HFFc6 (cell line): ENCODE measurements at regions not wholly inside any gene's neighbourhood (a gene's known extent, or its start where the extent isn't known, plus 50 kb on each side); places are given as distances from the start of the nearest gene placed in this dataset.

Experiments used
- DNase-seq: peaks from one replicate; pipeline ENCODE4 v3.0.0-alpha.2; 2018
- H3K27ac Mint-ChIP-seq: 2 replicates; pipeline ENCODE4 v1.8.0; 2020; ENCODE audit warnings: mild to moderate bottlenecking, mixed read lengths
- H3K27me3 Mint-ChIP-seq: 2 replicates; pipeline ENCODE4 v1.8.0; 2021; ENCODE audit warnings: mild to moderate bottlenecking, moderate library complexity, mixed read lengths; ENCODE audit not compliant: insufficient read depth
- H3K36me3 Mint-ChIP-seq: 2 replicates; pipeline ENCODE4 v1.8.0; 2021; ENCODE audit warnings: low read depth, mixed read lengths
- H3K4me1 Mint-ChIP-seq: 2 replicates; pipeline ENCODE4 v1.8.0; 2020; ENCODE audit warnings: low read depth, mixed read lengths
- H3K4me3 Mint-ChIP-seq: 2 replicates; pipeline ENCODE4 v1.8.0; 2020; ENCODE audit warnings: mild to moderate bottlenecking, moderate library complexity, mixed read lengths
- H3K9me3 Mint-ChIP-seq: 2 replicates; pipeline ENCODE4 v1.8.0; 2020; ENCODE audit warnings: mild to moderate bottlenecking, mixed read lengths
- CTCF ChIP-seq: fragments of 200-600 bp; sonication (generic); IDR thresholded peaks from 2 replicates; pipeline ENCODE4 v1.5.0; 2021; ENCODE audit warnings: antibody characterized with exemption, mild to moderate bottlenecking

GRCh38 chr14:56900726-56901125 is 90.4 kb upstream of the OTX2 start:
- Mint-ChIP-seq H3K36me3 (no peaks in the 10 kb centered on the region), H3K9me3 (peaks cover 21% of the 10 kb centered on the region), H3K4me3 (no peak overlapping the region), H3K4me1 (no peaks in the 10 kb centered on the region), H3K27me3 (no peaks in the 10 kb centered on the region; the same call in 1 of the 2 replicates), H3K27ac (no peak overlapping the region)
- no peak for DNase-seq
- TF ChIP-seq CTCF = no peak

- no peaks in the 10 kb centered on the region for H3K36me3 Mint-ChIP-seq
- H3K27ac Mint-ChIP-seq = no peak overlapping the region
- peaks cover 18% of the 10 kb centered on the region for H3K9me3 Mint-ChIP-seq
- no peak for TF ChIP-seq CTCF
- no peaks in the 10 kb centered on the region; the same call in 1 of the 2 replicates for H3K27me3 Mint-ChIP-seq
- no peaks in the 10 kb centered on the region for H3K4me1 Mint-ChIP-seq
- H3K4me3 Mint-ChIP-seq = no peak overlapping the region
- DNase-seq = no peak
These were observed 89.5 kb upstream of the OTX2 start for GRCh38 chr14:56899829-56900228.

- no peak for TF ChIP-seq CTCF
- no peak overlapping the region for H3K4me3 Mint-ChIP-seq
- H3K36me3 Mint-ChIP-seq = peaks cover 5% of the 10 kb centered on the region
- H3K27ac Mint-ChIP-seq = no peak overlapping the region
- peaks cover 13% of the 10 kb centered on the region for H3K9me3 Mint-ChIP-seq
- DNase-seq = no peak
- no peaks in the 10 kb centered on the region for H3K4me1 Mint-ChIP-seq
- no peaks in the 10 kb centered on the region; the same call in 1 of the 2 replicates for H3K27me3 Mint-ChIP-seq
These were observed 86.6 kb upstream of the OTX2 start for GRCh38 chr14:56896922-56897321.

- DNase-seq = no peak
- TF ChIP-seq CTCF = no peak
- no peak overlapping the region for H3K4me3 Mint-ChIP-seq
- peaks cover 13% of the 10 kb centered on the region for H3K9me3 Mint-ChIP-seq
- peaks cover 5% of the 10 kb centered on the region for H3K36me3 Mint-ChIP-seq
- H3K4me1 Mint-ChIP-seq = no peaks in the 10 kb centered on the region
- H3K27ac Mint-ChIP-seq = no peak overlapping the region
- H3K27me3 Mint-ChIP-seq = no peaks in the 10 kb centered on the region; the same call in 1 of the 2 replicates
These were observed 86.0 kb upstream of the OTX2 start for GRCh38 chr14:56896231-56896630.

GRCh38 chr14:56895154-56895553 is 84.9 kb upstream of the OTX2 start:
- H3K27ac Mint-ChIP-seq = no peak overlapping the region
- H3K36me3 Mint-ChIP-seq = peaks cover 5% of the 10 kb centered on the region
- H3K27me3 Mint-ChIP-seq = no peaks in the 10 kb centered on the region; the same call in 1 of the 2 replicates
- no peak overlapping the region for H3K4me3 Mint-ChIP-seq
- no peaks in the 10 kb centered on the region for H3K4me1 Mint-ChIP-seq
- no peak for TF ChIP-seq CTCF
- peaks cover 13% of the 10 kb centered on the region for H3K9me3 Mint-ChIP-seq
- no peak for DNase-seq

GRCh38 chr14:56894591-56894991 is 84.3 kb upstream of the OTX2 start:
- H3K4me1 Mint-ChIP-seq = no peaks in the 10 kb centered on the region
- no peaks in the 10 kb centered on the region; the same call in 1 of the 2 replicates for H3K27me3 Mint-ChIP-seq

More at GRCh38 chr14:56894591-56894991, 84.3 kb upstream of the OTX2 start:
- Mint-ChIP-seq H3K9me3 (peaks cover 17% of the 10 kb centered on the region), H3K36me3 (peaks cover 5% of the 10 kb centered on the region), H3K4me3 (no peak overlapping the region), H3K27ac (no peak overlapping the region)
- no peak for DNase-seq
- no peak for TF ChIP-seq CTCF
